HG03196 (cell line): ENCODE measurements at regions not wholly inside any gene's neighbourhood (a gene's known extent, or its start where the extent isn't known, plus 50 kb on each side); places are given as distances from the start of the nearest gene placed in this dataset.
"Not testable (repeated sequence)": the region's sequence is repeated elsewhere in the genome, so short reads cannot be mapped to it uniquely, and the experiment has no call there.

ENCODE experiments used
- ATAC-seq: cut with Tn5 transposase; IDR thresholded peaks from one replicate; pipeline ENCODE4 v1.9.1; 2021; ENCODE audit not compliant: unreplicated experiment

GRCh38 chr10:53102424-53102823 is 329.8 kb upstream of the MBL2 start:
- ATAC-seq = no peak

- ATAC-seq = no peak
Measured at GRCh38 chr10:53093878-53094277, 321.3 kb upstream of the MBL2 start.

GRCh38 chr10:53091574-53091973 is 319.0 kb upstream of the MBL2 start:
- no peak for ATAC-seq

- ATAC-seq = no peak
Measured at GRCh38 chr10:53088961-53089360, 316.4 kb upstream of the MBL2 start.

- no peak for ATAC-seq
Measured at GRCh38 chr10:53079283-53079682, 306.7 kb upstream of the MBL2 start.

GRCh38 chr10:53076948-53077347 is 304.4 kb upstream of the MBL2 start:
- no peak for ATAC-seq

GRCh38 chr10:53075469-53075868 is 302.9 kb upstream of the MBL2 start:
- no peak for ATAC-seq

GRCh38 chr10:53072144-53072543 is 299.6 kb upstream of the MBL2 start:
- ATAC-seq = no peak

- no peak for ATAC-seq
Measured at GRCh38 chr10:53071505-53072125, 299.0 kb upstream of the MBL2 start.

- ATAC-seq = no peak
Measured at GRCh38 chr10:53069013-53069412, 296.4 kb upstream of the MBL2 start.

- ATAC-seq = no peak
Measured at GRCh38 chr10:53064614-53065013, 292.0 kb upstream of the MBL2 start.

GRCh38 chr10:53063805-53064204 is 291.2 kb upstream of the MBL2 start:
- no peak for ATAC-seq

GRCh38 chr10:53052521-53053164 is 280.1 kb upstream of the MBL2 start:
- no peak for ATAC-seq

- ATAC-seq = no peak
Measured at GRCh38 chr10:53045315-53045714, 272.7 kb upstream of the MBL2 start.

GRCh38 chr10:53035823-53036222 is 263.2 kb upstream of the MBL2 start:
- ATAC-seq = not testable (repeated sequence)

GRCh38 chr10:53033396-53033795 is 260.8 kb upstream of the MBL2 start:
- no peak for ATAC-seq

- peak; percentile 76 for ATAC-seq
Measured at GRCh38 chr10:53029872-53030849, 257.6 kb upstream of the MBL2 start.

GRCh38 chr10:53029449-53029848 is 256.9 kb upstream of the MBL2 start:
- no peak for ATAC-seq

GRCh38 chr10:53025765-53026164 is 253.2 kb upstream of the MBL2 start:
- ATAC-seq = not testable (repeated sequence)

- ATAC-seq = no peak
Measured at GRCh38 chr10:53025172-53025711, 252.7 kb upstream of the MBL2 start.

- ATAC-seq = no peak
Measured at GRCh38 chr10:53023411-53023810, 250.8 kb upstream of the MBL2 start.
